GM18858 (cell line): ENCODE measurements at regions not wholly inside any gene's neighbourhood (a gene's known extent, or its start where the extent isn't known, plus 50 kb on each side); places are given as distances from the start of the nearest gene placed in this dataset.

Experiments used
- ATAC-seq: cut with Tn5 transposase; IDR thresholded peaks from one replicate; pipeline ENCODE4 v1.9.1; 2021; ENCODE audit not compliant: unreplicated experiment

DNA sequence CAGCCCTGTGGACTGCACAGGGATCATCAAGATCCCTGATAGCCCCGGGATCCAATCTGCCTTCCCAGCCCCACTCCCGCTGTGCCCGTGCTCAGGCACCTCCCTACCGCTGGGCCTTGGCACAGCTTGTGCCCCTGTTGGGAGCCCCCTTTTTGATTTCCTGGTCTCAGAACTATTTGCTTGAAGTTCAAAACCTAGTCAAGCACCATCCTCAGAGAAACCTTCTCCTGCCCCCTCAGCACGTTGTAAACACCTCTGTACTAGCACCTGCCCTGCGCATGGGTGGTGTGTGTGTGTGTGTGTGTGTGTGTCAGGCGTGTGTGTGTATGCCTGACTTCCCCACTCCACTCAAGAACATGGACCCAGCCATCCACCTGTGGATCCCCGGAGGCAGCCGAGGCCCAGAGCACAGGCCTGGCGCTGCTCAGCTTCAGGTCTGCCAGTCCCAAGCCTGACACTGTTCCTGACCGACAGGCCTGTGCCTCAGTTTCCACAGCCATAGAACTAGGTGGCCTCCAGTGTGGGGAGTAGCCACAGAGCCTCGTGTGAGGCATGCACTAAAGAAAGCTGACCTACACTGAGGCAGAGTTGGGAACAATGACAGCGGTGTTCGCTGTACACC is 65.5 kb downstream of the ADRA2C start:
- ATAC-seq, result no peak

GRCh38 chr4:3832536-3833220 is 66.5 kb downstream of the ADRA2C start:
- ATAC-seq, result no peak

DNA sequence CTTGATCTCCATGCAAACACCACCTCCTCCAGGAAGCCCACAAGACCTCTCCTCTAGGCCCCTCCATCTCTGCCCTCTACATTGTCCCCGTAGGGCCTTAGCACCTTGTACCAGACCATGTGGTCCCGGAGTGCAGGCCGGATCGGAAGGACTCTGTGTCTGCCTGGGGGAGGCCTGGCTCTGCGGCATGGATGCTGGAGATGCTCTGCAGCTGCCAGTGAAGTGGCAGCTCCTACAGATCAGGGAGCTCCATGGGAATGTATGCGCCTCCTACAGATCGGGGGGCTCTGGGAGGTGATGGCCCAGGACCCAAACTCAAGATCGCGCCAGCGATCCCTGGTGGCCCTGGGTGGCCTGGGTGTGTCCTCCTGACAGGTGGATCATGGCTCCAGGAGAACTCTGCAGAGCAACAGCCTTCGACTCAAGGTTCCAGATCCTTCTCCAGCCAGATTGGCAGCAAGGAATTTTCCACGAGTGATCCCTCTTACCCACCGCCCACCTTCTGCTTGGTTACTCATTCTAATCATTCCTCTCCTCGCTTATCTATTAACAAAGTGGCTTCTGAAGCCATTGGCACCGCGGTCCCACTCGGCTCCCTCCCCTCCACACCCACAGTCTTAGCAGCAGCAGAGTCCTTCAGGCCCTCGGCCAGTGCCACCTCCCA is 67.3 kb downstream of the ADRA2C start:
- no peak for ATAC-seq

GRCh38 chr4:3834186-3834662 is 68.0 kb downstream of the ADRA2C start:
- no peak for ATAC-seq

GRCh38 chr4:3834663-3835521 is 68.7 kb downstream of the ADRA2C start:
- ATAC-seq, result no peak

DNA sequence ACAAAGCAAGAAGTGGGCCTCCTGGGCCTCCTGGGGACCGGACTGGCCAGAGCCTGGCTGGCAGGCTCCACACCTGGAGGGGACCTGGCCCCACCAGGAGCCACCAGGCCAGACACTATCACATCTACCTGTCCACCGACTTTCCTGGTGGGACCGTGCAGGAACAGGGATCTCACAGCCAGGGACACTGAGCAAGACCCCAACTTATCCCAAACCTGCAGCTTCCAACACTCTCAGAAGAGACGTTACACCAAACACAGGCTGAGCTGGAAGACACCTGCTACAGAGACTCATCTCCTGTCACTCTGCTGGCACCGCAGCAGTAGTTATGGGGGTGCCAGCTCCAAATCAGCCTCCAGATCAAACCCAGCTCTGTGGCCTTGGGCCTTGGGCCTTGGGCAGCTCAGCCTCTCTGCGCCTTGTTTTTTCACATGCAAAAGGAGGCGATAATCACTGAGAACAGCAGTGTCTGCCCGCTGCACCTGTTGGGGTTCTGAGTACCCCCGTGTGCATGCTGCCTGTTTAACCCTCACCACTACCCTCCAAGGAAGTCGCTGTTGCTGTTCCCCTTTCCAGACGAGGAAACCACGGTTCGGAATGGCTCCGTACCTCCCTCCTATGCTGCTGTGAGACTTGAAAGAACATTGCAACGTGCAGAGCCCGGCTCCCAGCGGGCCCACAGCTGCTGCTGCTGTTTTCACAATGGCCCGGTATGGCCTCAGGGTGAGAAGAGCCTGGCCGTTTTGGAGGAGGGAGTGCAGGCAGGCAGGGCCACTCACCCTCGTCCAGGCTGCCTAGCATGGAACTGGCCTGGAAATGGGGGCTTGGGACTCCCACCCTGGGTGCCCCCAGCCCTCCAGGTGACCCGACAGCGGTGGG is 69.6 kb downstream of the ADRA2C start:
- no peak for ATAC-seq

GRCh38 chr4:3836406-3836755 is 70.2 kb downstream of the ADRA2C start:
- ATAC-seq, result no peak

- ATAC-seq, result no peak
Observed at GRCh38 chr4:3836756-3837601, 70.8 kb downstream of the ADRA2C start.

GRCh38 chr4:3838437-3839380 is 72.5 kb downstream of the ADRA2C start:
- ATAC-seq, result no peak

DNA sequence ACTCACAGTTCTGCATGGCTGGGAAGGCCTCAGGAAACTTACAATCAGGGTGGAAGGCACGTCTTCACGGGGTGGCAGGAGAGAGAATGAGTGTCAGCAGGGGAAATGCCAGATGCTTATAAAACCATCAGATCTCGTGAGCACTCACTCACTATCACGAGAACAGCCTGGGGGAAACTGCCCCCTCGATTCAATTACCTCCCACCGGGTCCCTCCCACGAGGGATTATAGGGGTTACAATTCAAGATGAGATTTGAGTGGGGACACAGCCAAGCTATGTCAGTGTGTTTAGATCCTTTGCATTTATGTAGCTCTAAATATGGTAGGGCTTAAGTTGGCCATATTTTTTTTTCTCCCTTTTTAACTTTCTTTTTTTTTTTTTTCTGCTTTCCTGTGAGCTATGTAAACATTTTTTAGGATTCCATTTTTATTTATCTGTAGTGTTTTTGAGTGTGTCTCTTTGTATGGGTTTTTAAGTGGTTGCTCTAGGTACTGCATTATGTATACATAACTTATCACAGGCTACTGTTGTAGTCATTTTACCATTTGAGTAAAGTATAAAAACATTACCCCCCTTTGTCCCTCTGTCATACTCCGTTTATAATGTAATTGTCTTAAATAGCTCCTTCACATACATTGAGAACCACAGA is 79.0 kb downstream of the ADRA2C start:
- no peak for ATAC-seq

GRCh38 chr4:3845744-3846429 is 79.7 kb downstream of the ADRA2C start:
- no peak for ATAC-seq

GRCh38 chr4:3847211-3847940 is 81.2 kb downstream of the ADRA2C start:
- ATAC-seq, result no peak

- no peak for ATAC-seq
Observed at GRCh38 chr4:3848323-3848722, 82.1 kb downstream of the ADRA2C start.

DNA sequence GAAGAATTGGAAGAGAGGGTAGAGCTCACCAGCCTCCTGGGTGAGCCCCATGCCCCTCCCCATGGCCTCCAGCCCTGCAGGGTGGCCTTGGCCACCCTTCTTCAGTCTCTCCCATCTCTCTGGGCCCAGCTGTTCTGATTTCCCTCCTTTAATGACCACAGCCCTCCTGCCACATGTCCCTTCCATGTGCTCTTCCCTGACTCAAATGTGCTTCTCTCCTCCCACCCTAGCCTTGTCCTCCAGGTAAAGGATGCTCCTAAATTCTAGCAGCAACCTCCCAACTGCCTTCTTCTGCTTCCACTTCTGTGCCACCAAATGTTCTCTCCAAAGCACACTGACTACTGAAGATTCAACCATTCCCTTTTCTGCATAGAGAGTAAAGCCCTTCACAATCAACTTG is 83.0 kb downstream of the ADRA2C start:
- ATAC-seq, result no peak

DNA sequence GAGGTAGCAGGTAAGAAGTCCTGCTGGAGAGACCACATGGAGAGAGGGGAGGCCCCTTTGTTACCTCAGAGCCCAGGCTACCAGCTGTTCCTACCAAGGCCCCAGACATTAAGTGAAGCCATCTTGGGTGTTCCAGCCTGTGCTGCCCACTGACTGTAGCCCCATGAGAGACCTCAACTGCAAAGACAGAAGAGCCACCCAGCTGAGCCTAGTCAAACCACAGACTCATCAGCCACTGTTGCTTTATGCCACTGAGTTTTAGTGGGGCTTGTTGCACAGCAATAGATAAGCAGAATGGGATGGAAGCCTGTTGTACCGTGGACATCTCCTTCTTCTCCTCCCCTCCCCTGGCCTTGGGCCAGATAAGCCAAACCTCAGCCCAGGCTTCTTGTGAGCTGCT is 83.9 kb downstream of the ADRA2C start:
- ATAC-seq, result no peak

GRCh38 chr4:3851211-3851610 is 85.0 kb downstream of the ADRA2C start:
- no peak for ATAC-seq

DNA sequence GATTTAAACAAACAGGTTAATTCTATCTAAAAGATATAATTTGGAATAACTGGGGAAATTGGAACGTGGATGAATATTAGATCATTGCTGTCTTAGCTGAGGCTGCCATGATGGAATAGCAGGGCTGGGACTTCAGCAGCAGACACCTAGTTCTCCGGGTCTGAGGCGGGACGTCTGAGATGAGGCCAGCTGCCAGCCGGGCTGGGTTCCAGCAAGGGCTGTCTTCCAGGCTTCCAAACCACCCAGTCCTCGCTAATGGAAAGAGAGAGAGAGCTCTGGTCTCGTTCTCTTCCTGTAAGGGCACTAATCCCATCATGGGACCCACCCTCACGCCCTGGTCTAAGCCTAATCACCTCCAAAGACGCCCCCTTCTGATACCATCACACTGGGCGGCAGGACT is 85.7 kb downstream of the ADRA2C start:
- no peak for ATAC-seq
